22Rv1 (cell line): ENCODE measurements at regions not wholly inside any gene's neighbourhood (a gene's known extent, or its start where the extent isn't known, plus 50 kb on each side); places are given as distances from the start of the nearest gene placed in this dataset.
"Not testable (repeated sequence)": the region's sequence is repeated elsewhere in the genome, so short reads cannot be mapped to it uniquely, and the experiment has no call there.

ENCODE experiments used
- CTCF ChIP-seq: fragments of 450-650 bp; IDR thresholded peaks from 2 replicates; pipeline ENCODE4 v1.5.1; 2017; ENCODE audit warnings: mild to moderate bottlenecking
- ZFX ChIP-seq: fragments of 450-650 bp; IDR thresholded peaks from 2 replicates; pipeline ENCODE4 v1.6.1; 2017; ENCODE audit warnings: antibody characterized with exemption, borderline replicate concordance

- TF ChIP-seq CTCF, ZFX: not testable (repeated sequence)
These were observed 592.2 kb upstream of the HTR2C start for GRCh38 chrX:113991720-113992119.
